Astrocyte of the hippocampus (primary cell): ENCODE measurements at regions not wholly inside any gene's neighbourhood (a gene's known extent, or its start where the extent isn't known, plus 50 kb on each side); places are given as distances from the start of the nearest gene placed in this dataset.

Experiments used
- DNase-seq: peaks from one replicate; pipeline ENCODE4 v3.0.0; 2011; ENCODE audit warnings: low read depth, low spot score

GRCh38 chr12:102596031-102596430 lies 115.7 kb upstream of the IGF1 start:
- DNase-seq = no peak

- DNase-seq = no peak
Observed at GRCh38 chr12:102595315-102595714, 115.0 kb upstream of the IGF1 start.

- no peak for DNase-seq
Observed at GRCh38 chr12:102593134-102593533, 112.8 kb upstream of the IGF1 start.

GRCh38 chr12:102592134-102592533 lies 111.8 kb upstream of the IGF1 start:
- no peak for DNase-seq

- no peak for DNase-seq
Observed at GRCh38 chr12:102573237-102573636, 92.9 kb upstream of the IGF1 start.

GRCh38 chr12:102571889-102572288 lies 91.5 kb upstream of the IGF1 start:
- DNase-seq = no peak

GRCh38 chr12:102570256-102570655 lies 89.9 kb upstream of the IGF1 start:
- DNase-seq = no peak

- DNase-seq = no peak
Observed at GRCh38 chr12:102569803-102570202, 89.4 kb upstream of the IGF1 start.

GRCh38 chr12:102568276-102568675 lies 87.9 kb upstream of the IGF1 start:
- peak; percentile 2 for DNase-seq

- DNase-seq = peak; percentile 75
Observed at GRCh38 chr12:102567031-102567985, 86.9 kb upstream of the IGF1 start.

- DNase-seq = no peak
Observed at GRCh38 chr12:102565555-102565954, 85.2 kb upstream of the IGF1 start.

- no peak for DNase-seq
Observed at GRCh38 chr12:102564026-102564425, 83.7 kb upstream of the IGF1 start.

GRCh38 chr12:102562836-102563425 lies 82.6 kb upstream of the IGF1 start:
- no peak for DNase-seq

- DNase-seq = no peak
Observed at GRCh38 chr12:102551186-102551585, 70.8 kb upstream of the IGF1 start.

- DNase-seq = no peak
Observed at GRCh38 chr12:102549691-102550090, 69.3 kb upstream of the IGF1 start.

- DNase-seq = no peak
Observed at GRCh38 chr12:102548543-102548942, 68.2 kb upstream of the IGF1 start.

GRCh38 chr12:102543494-102544485 lies 63.4 kb upstream of the IGF1 start:
- no peak for DNase-seq

- no peak for DNase-seq
Observed at GRCh38 chr12:102542816-102543440, 62.6 kb upstream of the IGF1 start.

GRCh38 chr12:102540815-102541385 lies 60.5 kb upstream of the IGF1 start:
- DNase-seq = no peak

GRCh38 chr12:102539651-102540553 lies 59.5 kb upstream of the IGF1 start:
- DNase-seq = peak; percentile 72
